ENCODE measurements at regions not wholly inside any gene's neighbourhood (a gene's known extent, or its start where the extent isn't known, plus 50 kb on each side); places are given as distances from the start of the nearest gene placed in this dataset.

GRCh38 chr10:76679030-76679429 lies 958.6 kb downstream of the KCNMA1 start:
- TF ChIP-seq CTCF (conservative IDR thresholded peaks at IDR 0.05 in 1 of 2, IDR thresholded peaks at IDR 0.05 in 1 of 2; ENCODE audit: low read depth in 1 of 2, low read length in 2 of 2), result no peak
- TF ChIP-seq EZH2 (IDR thresholded peaks at IDR 0.05; ENCODE audit: low read length, missing control alignments), result no peak
